Fibroblast of the conjunctiva (primary cell): ENCODE measurements at regions not wholly inside any gene's neighbourhood (a gene's known extent, or its start where the extent isn't known, plus 50 kb on each side); places are given as distances from the start of the nearest gene placed in this dataset.

Source experiments
- DNase-seq: peaks from one replicate; pipeline ENCODE4 v3.0.0-alpha.2; 2010; ENCODE audit warnings: low read depth

DNA sequence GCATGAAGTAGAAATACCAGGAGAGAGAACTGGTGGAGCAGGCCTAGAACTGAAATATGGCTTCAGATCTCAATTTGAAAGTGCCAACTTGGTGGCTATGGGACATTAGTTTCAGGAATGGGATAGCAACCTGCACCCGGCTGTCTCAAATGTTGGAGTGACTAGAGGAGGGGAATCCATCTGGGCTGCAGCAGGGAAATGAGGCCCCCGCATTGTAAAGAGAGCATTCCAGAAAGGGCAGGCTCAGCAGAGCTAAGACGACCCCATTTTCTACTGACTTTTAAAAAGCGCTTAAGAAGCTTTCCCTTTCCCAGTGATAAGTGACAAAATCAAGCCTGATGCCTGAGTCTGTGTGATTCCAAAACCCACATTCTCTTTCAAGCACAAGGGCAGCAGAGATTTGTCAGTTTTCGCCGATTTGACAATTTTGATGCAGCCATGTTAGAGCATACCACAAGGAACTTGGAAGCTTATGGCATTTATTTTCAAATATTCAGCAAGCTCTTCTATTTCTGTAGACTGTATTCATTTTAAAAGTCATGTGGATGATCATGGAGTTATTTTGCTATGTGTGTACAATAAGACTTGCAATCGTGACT lies 119.8 kb upstream of the ARHGAP28 start:
- DNase-seq, result no peak

DNA sequence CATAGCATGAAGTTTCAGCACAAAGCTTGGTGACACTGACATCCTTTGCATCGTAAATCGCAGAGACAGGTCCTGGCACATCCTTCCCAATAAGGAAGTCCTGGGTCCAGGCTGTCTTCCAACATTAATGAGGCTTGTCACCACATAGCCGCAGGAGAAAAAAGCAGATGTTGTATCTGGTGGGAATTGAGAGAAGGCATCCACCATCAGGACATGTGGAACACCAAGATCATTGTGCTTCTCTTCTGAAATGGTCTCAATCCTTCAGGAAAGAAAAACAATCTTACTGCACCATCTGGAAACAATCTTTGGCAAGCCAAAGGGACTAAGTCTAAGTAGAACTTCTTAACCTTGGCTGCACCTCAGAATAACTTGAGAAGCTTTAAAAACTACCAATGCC lies 119.0 kb upstream of the ARHGAP28 start:
- DNase-seq, result no peak

DNA sequence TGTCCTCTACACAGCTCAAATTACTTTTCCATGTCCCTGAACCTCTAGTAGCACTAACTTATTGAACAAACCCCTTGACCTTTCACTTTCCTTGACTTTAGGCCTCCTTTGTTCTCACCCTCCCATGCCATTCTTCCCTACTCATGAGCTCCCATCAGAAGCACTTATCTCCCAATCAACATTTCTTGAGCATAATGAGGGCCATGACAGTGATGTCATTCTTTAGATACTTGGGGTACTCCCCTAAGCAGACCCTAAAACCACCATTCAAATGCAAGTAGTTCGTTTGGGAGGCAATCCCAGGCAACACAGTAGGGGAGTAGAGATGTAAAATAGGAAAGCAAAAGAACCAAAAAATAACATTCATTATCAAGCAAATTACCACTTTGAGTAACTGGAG lies 115.9 kb upstream of the ARHGAP28 start:
- DNase-seq, result no peak

DNA sequence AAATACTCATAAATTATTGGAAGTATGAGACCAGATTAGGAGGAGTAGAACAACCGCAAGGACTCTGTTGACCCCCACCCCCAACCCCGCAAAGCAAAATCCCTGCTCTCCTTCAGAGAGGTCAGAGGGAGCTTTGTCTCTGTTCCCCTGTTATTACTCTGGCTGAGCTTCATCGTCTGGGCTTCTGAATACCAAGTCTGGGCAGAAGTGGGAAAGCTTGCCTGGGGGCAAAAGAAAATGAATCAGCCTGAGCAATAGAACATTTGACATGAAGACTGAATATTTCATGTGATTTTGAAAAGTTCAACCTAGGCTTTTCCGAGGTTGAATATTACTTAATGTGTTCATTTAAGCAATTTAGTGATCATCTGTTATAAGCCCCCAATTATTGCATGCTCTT lies 114.6 kb upstream of the ARHGAP28 start:
- no peak for DNase-seq

DNA sequence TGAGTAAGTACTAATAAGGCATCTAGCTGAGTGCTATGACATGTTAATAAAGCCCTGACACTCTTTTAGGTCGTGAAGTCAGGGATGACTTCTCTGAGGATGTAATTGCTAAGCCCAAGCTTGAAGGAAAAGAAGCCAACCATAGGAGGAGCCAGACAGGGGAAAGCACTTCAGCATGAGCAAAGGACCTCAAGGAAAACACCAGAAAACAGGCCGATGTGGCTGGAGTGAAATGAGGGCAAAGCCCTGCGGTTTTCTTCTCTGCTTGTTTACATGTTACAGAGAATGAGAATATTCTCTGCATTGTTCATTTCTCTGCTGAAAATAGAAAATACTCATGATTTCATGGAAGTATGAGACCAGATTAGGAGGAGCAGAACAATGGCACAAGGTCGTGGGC lies 112.5 kb upstream of the ARHGAP28 start:
- DNase-seq, result no peak

DNA sequence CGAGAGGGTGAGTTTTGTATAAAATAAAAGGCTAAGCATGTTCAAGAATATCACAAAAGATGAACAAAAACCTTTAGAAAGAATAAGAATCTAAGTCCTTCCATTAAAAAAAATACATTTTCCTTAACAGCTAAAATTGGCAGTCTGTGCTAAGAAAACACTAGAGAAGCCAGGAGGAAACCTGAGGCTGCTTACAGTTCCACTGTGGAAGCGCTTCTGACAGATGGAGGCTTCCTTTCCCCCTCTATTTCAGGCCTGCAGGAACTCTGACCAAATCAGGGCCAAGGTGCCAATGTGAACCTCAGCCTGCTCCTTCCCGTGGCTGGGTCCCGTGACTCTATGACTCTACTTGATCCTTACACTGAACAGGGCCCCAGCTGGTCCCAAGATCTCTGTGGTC lies 108.1 kb upstream of the ARHGAP28 start:
- DNase-seq, result no peak

DNA sequence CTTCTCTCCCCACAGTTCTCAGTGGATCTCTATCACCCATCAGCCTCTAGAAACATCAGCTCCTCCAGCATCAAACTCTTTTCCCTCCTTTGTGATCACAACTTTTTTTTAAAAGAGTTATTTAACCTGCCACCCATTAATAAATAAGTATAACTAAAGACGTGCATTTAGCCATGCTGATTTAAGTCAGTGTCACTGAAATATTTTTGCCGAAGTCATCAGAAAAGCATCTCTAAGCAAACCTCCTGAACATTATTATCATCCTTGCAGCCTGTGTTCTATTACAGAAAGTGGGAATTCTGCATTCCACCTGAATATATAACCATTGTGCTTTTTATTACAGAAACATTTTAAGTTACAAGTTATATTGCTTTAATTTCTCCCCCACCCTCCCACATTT lies 106.2 kb upstream of the ARHGAP28 start:
- no peak for DNase-seq

DNA sequence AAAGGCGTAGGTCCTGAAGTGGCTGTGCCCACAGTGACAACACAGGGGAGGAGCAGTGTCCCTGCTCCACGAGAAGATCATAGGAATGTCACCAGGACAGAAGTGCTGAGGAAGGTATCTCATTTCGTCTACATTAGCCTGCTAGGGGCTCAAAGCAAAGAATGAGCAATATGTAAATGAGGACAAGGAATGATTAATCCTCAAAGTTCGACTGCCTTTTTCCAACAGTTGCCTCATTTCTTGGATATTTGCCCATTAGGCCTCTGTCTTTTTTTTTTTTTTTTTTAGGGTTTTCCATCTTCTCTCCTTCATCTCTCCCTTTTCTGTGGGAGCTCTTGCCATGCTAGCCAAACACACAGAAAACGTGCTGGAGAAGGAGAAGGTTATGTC lies 105.2 kb upstream of the ARHGAP28 start:
- DNase-seq, result peak; percentile 86

DNA sequence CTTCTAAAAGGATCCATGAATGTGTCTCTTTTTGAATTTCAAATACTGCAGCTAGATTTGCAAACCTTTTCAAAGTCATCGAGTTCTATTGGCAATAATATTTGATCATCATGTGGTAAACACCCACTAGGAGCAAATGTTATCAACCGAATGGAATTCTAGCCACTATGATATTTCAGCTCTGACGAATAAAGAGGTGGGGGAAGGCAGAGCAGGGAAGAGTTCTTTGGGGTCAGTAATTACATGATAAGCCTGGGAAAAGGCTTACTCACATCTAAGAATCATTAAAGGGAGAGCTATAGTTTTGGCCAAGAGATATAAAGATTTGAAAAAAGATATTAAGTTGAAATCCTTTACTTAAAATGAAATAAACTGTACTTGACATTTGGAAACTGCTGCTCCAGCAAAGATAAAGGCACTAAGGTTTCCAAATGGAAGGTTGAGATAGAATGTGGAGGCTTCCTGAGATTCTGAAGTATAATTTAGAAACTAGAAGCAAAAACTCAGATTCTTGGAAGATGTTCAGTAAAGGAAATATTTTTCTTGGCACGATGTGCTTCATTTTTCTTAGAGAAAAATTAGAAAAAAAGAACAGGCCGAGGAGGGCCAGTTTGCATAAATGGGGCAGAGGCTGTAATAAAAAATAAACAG lies 104.7 kb upstream of the ARHGAP28 start:
- DNase-seq, result peak; percentile 67

DNA sequence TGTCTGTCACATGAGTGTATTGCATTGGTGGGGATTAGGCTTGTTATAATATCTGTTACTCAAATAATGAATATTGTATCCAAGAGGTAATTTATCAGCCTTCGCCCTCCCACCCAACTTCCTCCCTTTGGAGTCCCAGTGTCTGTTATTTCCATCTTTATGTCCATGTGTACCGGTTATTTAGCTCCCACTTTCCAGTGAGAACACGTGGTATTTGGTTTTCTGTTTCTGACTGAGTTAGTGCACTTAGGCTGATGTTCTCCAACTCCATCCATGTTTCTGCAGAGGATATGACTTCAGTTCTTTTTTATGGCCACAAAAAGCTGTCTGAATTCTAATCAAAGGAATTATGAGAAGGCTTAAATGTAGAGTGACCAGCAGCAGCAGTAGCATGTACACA lies 104.0 kb upstream of the ARHGAP28 start:
- no peak for DNase-seq

DNA sequence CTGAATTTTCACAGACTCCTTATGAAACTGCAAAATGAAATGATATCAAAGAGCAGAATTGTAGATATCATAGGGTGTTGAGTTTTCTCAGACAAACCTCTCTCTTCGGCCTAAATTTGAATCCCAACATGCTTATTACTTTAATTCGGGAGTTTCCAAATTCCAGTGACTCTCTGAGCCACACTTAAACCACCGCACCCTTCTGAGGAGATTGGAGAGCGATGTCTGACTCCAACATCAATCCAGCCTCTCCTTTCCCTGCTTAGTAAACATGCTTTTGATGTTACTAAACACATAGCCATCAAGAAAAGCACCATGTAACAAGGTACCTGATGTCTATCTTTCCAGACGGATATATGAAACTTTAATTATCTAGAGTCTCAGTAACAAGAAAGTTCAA lies 103.1 kb upstream of the ARHGAP28 start:
- DNase-seq, result no peak

DNA sequence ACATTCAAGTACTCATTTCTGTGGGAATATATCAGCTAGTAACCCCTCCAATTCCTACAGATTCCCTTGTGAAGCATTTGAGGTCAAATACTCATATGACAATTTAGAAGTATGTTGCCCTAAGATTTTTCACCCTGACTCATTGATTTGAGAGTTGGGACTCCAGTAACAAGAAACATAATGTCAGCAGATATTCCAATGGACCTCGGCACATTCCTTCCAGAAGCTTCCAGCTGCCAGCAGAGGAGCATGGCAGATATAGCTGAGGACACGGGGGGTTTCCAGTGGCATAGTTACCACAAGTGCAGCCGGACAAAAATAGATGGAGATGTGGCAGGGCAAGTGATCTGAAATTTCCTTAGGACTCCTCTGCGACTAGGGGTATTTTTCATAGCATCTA lies 101.9 kb upstream of the ARHGAP28 start:
- DNase-seq, result no peak

DNA sequence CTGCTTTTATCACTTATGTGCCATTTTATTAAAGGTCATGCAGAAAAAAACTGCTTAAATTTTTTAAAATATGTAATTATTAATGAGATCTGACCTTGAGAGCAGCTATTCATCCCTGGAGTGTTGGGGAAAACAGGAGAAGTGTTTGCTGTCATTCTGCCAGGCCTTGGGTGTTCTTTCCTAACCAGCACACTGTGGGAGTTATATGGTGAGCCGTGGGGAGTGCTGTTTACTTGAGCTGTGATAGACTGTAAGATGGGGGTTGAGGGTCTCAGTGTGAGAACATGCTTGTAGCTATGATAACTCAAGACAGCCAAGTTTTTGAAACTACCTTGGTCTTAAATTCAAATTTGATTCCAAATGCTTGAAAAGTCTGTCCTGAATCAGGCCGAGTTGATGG lies 101.3 kb upstream of the ARHGAP28 start:
- no peak for DNase-seq

DNA sequence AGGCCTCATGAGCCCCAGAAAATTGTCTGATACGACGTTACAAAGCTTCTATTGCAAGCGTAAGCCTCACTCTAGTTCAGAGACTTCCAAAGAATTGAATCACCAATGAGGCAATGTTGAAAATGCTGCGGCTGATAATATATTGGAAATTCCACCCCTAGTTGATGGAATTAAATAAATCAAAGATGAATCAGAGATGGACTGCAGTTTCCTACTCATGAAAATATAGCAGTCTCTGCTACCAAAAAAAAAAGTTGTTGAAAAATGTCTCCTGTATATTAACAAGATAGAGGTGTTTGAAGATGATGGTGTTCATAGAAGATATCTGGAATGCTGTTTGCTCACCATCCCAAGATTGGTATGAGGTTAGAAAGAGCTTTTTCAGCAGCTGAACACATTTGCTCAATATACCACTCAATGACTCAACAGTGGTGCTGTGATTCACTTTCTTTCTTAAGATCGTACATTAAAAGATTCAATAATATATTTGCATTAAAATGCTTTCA lies 99.8 kb upstream of the ARHGAP28 start:
- peak; percentile 43 for DNase-seq

DNA sequence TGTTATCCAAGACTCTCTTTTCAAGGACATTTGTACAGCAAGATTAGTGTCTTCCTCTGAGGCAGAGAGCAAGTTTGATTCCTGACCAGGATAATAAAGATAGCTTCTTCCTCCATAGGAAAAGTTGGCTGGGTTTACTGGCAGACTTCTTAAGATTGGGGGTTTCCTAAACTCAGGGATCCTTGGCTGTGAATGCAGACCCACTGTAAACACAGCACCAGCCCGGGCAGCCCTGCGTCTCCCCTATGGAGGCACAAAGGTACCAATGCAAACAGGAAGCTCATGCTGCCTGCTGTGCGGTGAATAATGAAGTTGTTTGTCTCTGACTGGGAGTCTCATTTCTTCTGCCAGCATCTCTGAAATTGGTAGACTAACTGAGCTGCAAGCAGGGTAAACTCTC lies 96.2 kb upstream of the ARHGAP28 start:
- DNase-seq, result no peak

DNA sequence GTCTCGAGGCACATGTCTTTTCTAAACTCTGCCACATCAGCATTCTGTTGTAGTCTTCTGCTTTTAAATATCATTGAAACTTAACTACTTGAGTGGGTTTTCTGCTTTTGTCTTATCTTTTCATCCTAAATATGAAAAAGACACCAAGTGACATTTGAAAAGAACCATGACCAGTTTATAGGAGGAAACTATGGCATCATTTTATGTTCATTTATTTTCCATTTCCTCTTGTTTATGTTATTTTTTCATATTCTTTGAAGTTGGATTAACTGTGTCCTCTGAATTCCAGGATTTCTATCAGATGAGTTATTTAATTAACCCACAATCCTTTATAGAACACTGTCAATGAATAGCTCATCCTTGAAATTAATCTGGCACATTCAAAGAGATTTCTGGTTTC lies 93.4 kb upstream of the ARHGAP28 start:
- DNase-seq, result no peak

DNA sequence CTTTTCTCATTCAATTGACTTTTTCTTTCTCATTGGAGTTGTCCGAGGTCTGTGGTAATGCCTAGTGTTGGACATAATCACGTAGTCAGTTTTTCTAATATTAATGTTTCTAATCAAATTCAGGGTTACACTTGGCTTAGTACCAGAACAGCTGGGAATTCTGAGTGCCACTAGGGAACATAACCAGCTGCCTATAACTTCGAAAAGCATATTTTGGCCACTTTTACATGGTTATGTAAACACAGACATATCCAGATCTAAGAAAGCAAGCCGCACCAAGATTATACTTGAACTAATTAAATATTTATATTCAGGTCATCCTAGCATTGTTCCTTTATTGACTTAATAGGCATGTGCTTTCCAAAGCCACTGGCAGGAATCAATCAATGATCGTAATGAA lies 91.1 kb upstream of the ARHGAP28 start:
- no peak for DNase-seq

DNA sequence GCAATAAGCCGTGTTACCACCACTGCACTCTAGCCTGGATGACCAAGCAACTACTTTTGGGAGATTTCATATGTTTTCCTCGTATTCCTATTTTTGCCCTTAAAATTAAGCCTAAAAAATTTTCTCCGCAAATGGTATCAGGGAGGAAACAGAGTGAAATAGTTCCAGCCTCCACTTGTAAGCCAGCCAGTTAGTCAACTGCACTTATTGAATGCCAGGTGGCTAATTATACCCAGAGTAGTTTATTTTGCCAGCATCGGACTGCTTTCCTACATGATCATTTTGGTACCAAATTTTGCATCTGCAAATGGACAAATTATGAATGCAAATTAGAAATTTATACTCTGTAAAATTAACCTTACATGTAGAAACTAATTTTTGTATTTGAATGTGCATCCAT lies 90.2 kb upstream of the ARHGAP28 start:
- DNase-seq, result no peak

DNA sequence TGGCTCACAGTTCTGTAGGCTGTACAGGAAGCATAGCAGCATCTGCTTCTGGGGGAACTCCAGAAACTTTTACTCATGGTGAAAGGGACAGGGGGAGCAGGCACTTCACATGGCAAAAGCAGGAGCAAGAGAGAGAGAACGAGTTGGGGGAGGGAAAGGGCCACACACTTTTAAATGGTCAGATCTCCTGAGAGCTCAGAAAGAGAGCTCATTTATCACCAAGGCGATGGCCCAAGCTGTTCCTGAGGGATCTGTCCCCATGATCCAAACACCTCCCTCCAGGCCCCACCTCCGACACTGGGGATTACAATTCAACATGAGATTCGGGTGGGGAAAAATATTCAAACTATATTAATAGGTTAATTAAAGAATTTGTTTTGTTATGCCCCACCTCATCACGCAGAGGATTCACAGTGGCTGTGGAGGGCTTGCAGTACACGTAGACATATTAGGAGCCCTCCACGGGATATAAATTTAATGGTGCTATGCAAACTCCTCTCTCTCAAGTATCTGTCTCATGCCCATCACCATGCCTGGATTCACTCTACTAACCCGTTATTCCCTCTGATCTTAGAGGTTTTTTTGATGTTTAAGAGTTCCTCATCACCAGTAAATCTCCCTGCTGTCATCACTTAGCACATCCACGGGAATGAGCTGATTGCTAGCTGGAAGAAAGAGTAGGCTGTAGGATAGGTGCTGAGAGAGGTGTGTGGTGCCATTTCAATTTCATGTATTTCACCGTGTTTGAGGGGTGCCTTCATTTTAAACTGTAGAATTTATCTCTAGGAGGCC lies 84.5 kb upstream of the ARHGAP28 start:
- no peak for DNase-seq

DNA sequence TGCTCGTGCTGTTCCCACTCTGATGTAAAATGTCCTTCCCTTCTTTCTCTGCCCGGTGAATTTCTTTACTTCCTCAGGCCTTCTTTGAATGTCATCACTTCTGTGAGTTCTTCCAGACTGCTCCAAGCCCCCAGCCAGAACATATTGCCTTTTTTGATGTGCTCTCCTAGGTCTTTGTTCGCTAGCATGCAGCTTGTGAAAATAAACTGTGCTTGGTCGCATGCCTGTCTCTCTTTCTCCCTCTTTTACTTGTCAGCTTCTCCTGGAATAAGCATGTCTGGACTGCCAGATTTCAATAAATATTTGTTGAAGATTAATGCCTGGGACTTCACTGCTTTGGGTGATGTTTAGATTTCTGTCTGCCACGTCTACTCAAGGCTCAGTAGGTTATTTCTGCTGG lies 82.7 kb upstream of the ARHGAP28 start:
- DNase-seq, result no peak

DNA sequence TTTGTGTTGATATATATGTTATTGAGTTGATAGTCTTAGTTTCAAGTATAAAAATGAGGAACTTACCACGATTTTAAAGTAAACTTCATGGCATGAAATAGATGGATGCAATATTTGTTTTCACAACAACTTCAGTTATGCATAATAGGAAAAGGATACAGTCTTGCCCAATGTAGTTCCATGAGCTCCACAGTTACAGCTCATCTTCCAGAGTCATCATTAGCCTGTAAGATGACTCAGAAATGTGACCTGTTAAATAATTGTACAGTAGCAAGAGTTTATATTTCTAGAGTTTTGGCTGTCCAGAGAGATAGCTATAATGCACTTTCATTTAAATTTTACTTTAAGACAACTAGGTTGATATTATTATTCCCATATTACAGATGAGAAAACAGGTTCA lies 80.9 kb upstream of the ARHGAP28 start:
- no peak for DNase-seq

DNA sequence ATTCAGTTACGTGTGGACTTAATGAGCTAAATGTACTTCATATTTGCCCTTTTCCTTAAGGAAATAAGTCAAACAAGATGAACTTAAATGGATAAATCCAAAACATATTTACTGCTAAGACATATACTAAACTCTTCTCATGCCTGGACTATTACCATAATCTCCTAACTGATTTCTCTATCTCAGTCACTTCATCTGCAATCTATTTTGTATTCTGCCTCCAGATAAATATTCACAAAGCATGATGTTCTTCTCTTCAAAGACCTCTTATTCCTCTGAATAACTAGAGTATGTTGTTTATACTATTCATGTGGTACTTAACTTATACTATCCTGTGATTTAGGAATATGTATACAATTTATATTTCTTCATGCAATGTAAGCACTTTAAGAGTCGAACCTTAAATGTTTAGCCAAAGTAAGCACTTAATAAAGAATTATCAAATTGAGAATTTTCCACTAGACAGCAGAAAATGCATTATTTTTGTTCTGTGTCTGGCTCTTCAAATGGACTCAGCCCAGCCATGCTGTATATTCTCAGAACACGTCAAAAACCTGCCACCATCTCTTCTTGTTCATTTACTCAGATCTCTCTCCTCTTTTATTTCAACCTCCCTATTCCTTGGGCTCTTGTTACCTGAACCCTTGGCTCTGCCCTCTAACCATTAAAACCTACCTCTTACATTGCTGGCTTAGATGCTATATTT lies 79.9 kb upstream of the ARHGAP28 start:
- DNase-seq, result no peak

DNA sequence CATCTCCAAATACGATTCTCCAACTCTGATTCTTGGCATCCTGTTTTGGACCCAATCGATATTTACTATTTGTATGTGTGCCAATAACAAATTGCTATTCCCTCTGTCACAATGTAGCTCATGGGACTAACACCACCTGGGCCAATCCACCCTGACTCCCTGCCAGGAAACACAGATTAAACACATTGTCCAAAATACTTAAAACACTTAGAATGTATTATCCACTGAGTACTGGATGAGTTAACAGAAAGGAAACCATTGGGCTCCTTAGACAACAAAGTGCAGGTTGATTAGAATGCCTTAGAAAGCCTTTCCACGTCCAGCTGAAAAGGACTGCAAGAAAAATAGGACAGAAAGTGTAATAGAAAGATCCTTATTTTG lies 79.4 kb upstream of the ARHGAP28 start:
- no peak for DNase-seq
